ENCODE measurements at regions not wholly inside any gene's neighbourhood (a gene's known extent, or its start where the extent isn't known, plus 50 kb on each side); places are given as distances from the start of the nearest gene placed in this dataset.

- intact Hi-C loops (cut with DNase I), result no loop called here
- H3K27ac ChIP-seq, result no peak overlapping the region
- no peak overlapping the region for H3K4me3 ChIP-seq
- ATAC-seq (no peak), DNase-seq (no peak)
- no peaks in the 10 kb centered on the region for H3K9me3 ChIP-seq
- H3K27me3 ChIP-seq, result no peaks in the 10 kb centered on the region
- H3K36me3 ChIP-seq, result no peaks in the 10 kb centered on the region
- TF ChIP-seq CTCF (IDR thresholded peaks at IDR 0.05), result no peak
- H3K4me1 ChIP-seq, result no peaks in the 10 kb centered on the region
Measured at GRCh38 chr5:142463904-142464303, 139.1 kb upstream of the SPRY4 start.

- Histone ChIP-seq H3K4me1 (no peaks in the 10 kb centered on the region), H3K4me3 (no peak overlapping the region), H3K9me3 (no peaks in the 10 kb centered on the region), H3K27me3 (no peaks in the 10 kb centered on the region), H3K27ac (no peak overlapping the region), H3K36me3 (no peaks in the 10 kb centered on the region)
- intact Hi-C loops (cut with DNase I), result no loop called here
- no peak for DNase-seq
- no peak for TF ChIP-seq CTCF (IDR thresholded peaks at IDR 0.05)
- no peak for ATAC-seq
Measured at GRCh38 chr5:142461028-142461590, 136.3 kb upstream of the SPRY4 start.

DNA sequence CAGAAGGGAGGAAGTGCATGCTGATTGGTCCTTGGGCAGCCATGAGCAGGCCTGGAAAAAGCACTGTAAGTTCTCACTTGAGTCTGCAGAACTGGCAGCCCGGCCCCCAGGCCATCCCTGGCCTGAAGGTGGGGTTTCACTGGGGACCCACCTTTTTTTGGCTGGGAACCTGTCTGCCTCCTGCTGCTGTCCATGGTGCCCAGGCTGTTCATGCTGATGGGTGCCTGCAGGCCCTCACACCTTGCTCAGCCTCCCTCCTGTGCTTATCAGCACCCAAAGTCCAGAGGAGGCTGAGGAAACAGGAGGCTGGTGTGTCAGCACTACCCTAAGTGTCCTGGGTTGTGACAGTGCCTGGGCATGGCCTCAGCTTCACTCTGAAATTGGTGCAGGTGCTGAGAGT lies 134.4 kb upstream of the SPRY4 start:
- TF ChIP-seq CTCF (IDR thresholded peaks at IDR 0.05), result no peak

DNA sequence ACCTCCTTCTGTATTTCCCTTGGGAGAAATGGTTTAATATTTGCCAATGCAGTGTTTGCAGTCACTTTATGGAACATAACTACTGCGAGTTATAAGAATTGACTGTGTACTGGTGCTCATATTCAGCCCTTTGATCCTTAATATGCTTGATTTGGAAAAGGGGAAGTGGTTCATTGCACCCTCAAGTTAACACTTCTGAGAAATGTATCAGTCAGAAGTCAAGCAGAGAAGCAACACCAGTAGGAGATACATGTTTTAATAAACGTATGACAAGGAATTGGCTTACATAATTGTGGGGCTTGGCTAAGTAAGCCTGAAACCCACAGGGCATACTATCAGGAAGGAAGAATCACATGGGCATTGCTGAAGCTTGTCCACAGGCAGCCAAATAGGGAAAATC lies 131.0 kb upstream of the SPRY4 start:
- Histone ChIP-seq H3K36me3 (no peaks in the 10 kb centered on the region), H3K27ac (no peak overlapping the region), H3K4me1 (peaks cover 7% of the 10 kb centered on the region), H3K9me3 (no peaks in the 10 kb centered on the region), H3K27me3 (no peaks in the 10 kb centered on the region), H3K4me3 (no peak overlapping the region)
- DNase-seq (no peak), ATAC-seq (no peak)
- intact Hi-C loops (cut with DNase I), result no loop called here
- TF ChIP-seq CTCF (IDR thresholded peaks at IDR 0.05), result no peak

More for the DNA sequence above, 134.4 kb upstream of the SPRY4 start:
- ATAC-seq (no peak), DNase-seq (no peak)
- Histone ChIP-seq H3K4me3 (no peak overlapping the region), H3K27ac (no peak overlapping the region), H3K9me3 (no peaks in the 10 kb centered on the region), H3K36me3 (no peaks in the 10 kb centered on the region), H3K4me1 (peaks cover under 1% of the 10 kb centered on the region), H3K27me3 (no peaks in the 10 kb centered on the region)
- intact Hi-C loops (cut with DNase I), result no loop called here

- Histone ChIP-seq H3K27ac (no peak overlapping the region), H3K36me3 (no peaks in the 10 kb centered on the region), H3K9me3 (no peaks in the 10 kb centered on the region), H3K4me3 (no peak overlapping the region), H3K27me3 (no peaks in the 10 kb centered on the region), H3K4me1 (peaks cover 7% of the 10 kb centered on the region)
- intact Hi-C loops (cut with DNase I), result no loop called here
- ATAC-seq (no peak), DNase-seq (no peak)
- no peak for TF ChIP-seq CTCF (IDR thresholded peaks at IDR 0.05)
Measured at GRCh38 chr5:142453932-142454331, 129.1 kb upstream of the SPRY4 start.

DNA sequence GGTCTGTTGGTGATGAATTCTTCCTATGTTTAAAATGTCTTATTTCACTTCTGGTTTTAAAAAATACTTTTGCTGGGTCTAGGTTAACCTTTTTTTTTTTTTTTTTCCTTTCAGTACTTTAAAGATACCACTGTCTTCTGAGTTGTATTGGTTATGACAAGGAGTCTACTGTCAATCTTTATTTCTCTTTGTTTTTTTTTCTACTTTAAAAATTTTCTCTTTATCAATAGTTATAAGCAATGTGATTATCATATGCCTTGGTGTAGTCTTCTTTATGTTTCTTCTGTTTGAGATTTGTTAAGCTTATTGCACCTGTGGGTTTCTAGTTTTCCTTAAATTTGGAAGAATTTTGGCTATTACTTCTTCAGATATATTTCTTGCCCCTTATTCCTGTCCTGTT lies 125.6 kb upstream of the SPRY4 start:
- DNase-seq, result no peak
- no peaks in the 10 kb centered on the region for H3K36me3 ChIP-seq
- no peak for ATAC-seq
- peaks cover 9% of the 10 kb centered on the region for H3K4me1 ChIP-seq
- intact Hi-C loops (cut with DNase I), result no loop called here
- no peaks in the 10 kb centered on the region for H3K27me3 ChIP-seq
- no peak overlapping the region for H3K27ac ChIP-seq
- H3K9me3 ChIP-seq, result peaks cover 5% of the 10 kb centered on the region
- no peak overlapping the region for H3K4me3 ChIP-seq
- no peak for TF ChIP-seq CTCF (IDR thresholded peaks at IDR 0.05)

Data from upper lobe of right lung (tissue), 1 donor.